ENCODE measurements at regions not wholly inside any gene's neighbourhood (a gene's known extent, or its start where the extent isn't known, plus 50 kb on each side); places are given as distances from the start of the nearest gene placed in this dataset.
"Not testable (repeated sequence)": the region's sequence is repeated elsewhere in the genome, so short reads cannot be mapped to it uniquely, and the experiment has no call there.

GRCh38 chr4:57989430-57989829 lies 879.2 kb upstream of the IGFBP7 start:
- DNase-seq, result no peak

DNA sequence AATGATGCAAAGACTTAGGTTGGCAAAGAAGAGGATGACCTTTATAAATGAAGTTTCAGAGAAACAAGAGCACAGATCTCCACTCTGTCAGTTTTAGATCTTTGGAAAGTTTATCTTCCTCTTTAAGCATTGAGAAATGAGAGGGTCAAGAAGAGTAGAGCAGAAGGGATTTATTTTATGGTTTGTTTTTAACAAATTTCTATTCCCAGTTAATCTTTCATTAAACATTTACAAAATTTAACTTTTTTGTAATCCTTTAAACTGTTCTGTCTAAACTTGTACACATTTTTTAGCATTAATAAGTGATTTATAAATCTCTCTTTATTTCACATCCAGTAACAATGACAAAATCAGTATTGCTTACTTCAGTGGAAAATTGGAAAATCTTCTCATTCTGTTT lies 875.0 kb upstream of the IGFBP7 start:
- DNase-seq, result no peak

- DNase-seq, result no peak
Measured at GRCh38 chr4:57981123-57981522, 870.9 kb upstream of the IGFBP7 start.

DNA sequence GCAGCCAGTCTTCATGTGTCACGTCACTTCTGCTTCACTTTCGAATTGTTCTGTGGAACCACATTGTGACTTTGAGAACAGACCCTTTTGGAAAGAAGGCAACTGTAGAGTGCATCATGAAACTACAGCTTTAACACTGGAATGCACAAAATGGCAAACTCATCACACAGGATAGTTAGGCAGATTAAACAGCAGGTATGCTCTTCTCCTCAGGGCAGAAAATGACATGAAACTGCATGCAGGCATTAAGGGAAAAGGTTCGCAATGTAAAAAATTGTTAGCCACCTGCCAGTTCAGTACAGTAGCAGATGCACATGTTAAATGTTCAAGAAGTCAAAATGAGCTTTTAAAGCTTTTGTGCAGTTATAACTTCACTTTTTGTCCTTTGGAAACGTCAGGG lies 864.6 kb upstream of the IGFBP7 start:
- DNase-seq, result no peak

GRCh38 chr4:57973819-57974218 lies 863.6 kb upstream of the IGFBP7 start:
- DNase-seq, result no peak

- no peak for DNase-seq
Measured at GRCh38 chr4:57971261-57971660, 861.1 kb upstream of the IGFBP7 start.

- no peak for DNase-seq
Measured at GRCh38 chr4:57966987-57967760, 857.0 kb upstream of the IGFBP7 start.

DNA sequence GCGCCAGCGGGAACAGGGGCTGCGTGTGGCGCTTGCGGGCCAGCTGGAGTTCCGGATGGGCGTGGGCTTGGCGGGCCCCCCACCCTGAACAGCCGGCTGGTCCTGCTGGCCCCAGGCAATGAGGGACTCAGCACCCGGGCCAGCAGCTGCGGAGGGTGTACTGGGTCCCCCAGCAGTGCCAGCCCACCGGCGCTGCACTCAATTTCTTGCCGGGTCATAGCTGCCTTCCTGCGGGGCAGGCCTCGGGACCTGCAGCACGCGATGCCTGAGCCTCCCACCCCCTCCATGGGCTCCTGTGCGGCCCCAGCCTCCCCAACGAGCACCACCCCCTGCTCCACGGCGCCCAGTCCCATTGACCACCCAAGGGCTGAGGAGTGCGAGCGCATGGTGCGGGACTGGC lies 855.2 kb upstream of the IGFBP7 start:
- DNase-seq, result not testable (repeated sequence)

- no peak for DNase-seq
Measured at GRCh38 chr4:57945298-57945697, 835.1 kb upstream of the IGFBP7 start.

GRCh38 chr4:57943682-57944081 lies 833.5 kb upstream of the IGFBP7 start:
- no peak for DNase-seq

- DNase-seq, result not testable (repeated sequence)
Measured at GRCh38 chr4:57937326-57937725, 827.1 kb upstream of the IGFBP7 start.

GRCh38 chr4:57926311-57926710 lies 816.1 kb upstream of the IGFBP7 start:
- DNase-seq, result no peak

GRCh38 chr4:57924951-57925350 lies 814.8 kb upstream of the IGFBP7 start:
- no peak for DNase-seq

- DNase-seq, result no peak
Measured at GRCh38 chr4:57916479-57916878, 806.3 kb upstream of the IGFBP7 start.

DNA sequence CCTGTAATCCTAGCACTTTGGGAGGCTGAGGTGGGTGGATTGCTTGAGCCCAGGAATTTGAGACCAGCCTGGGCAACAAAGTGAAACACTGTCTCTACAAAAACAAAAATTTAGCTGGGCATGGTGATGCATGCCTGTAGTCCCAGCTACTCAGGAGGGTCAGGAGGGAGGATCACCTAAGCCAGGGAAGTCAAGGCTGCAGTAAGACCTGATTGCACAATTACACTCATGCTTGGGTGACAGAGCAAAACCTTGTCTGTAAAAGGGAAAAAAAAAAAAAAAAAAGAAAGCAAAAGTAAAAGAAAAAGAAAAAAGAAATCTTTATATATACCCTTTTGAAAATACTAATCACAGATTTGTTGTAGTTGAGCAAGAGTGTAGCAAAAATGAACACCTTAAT lies 801.0 kb upstream of the IGFBP7 start:
- no peak for DNase-seq

- DNase-seq, result no peak
Measured at GRCh38 chr4:57910151-57910550, 800.0 kb upstream of the IGFBP7 start.

DNA sequence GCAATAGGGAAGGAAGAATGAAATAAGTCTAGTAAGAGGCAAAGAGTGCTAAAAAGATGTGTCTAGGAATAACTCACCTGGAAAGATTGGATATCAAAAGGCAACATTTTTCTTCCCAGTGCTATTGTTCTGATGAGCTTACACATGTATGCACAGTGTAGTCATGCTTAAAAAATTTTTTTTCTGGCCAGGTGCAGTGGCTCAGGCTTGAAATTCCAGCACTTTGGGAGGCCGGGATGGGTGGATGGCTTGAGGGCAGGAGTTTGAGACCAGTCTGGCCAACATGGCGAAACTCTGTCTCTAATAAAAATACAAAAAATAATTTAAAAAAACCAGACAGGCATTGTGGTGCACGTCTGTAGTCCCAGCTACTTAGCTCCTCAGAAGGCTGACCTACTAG lies 795.8 kb upstream of the IGFBP7 start:
- no peak for DNase-seq

- DNase-seq, result no peak
Measured at GRCh38 chr4:57877047-57877458, 766.9 kb upstream of the IGFBP7 start.

- DNase-seq, result no peak
Measured at GRCh38 chr4:57875829-57876392, 765.7 kb upstream of the IGFBP7 start.

DNA sequence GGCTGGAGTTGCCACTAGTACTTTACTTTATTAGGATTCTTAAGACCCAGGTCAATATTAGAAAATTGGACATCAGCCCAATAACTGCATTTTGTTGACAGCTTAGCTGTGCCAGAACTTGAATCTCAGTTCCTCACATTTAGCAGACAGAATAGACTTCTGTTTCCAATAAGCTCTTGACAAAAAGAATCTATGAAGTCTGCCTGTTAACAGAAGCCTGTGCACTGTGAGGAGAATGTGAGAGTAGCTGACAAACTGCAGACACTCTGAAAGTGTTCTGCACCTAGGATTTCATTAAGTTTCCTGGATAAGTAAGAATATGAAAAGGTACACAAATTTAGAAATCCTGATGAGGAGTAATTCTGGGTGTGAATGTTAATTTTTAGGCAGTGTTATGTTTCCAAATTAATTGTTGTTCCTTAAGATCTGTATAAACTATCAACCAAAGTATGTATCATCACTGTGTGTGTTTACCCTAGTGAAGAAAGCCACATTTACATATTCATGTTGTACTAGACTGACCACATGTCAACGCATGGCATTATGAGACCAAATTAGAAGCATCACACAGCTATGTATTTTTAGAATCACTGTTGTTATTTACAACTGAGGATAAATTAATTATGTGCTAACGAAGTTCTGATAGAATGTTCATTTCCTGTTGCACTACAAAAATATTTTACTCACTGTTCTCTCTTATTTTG lies 756.4 kb upstream of the IGFBP7 start:
- no peak for DNase-seq

GRCh38 chr4:57865264-57865663 lies 755.1 kb upstream of the IGFBP7 start:
- no peak for DNase-seq

DNA sequence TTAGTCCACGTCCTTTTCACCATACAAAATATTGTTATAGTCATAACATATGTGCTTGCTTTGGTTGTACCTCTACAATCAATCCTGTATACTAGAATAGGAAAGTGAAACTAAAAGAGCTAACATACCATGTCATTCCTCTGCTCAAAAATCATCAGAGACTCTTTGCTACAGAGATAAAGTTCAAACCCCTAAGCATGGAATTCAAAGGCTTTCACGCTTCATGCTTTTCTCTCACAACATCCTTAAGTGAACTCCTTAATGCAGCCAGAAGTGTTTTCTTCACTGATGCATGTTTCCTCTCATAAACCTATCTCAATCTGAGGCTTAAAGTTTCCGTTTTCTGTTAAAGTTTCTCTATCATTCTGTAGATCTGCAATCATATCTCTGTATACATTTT lies 744.6 kb upstream of the IGFBP7 start:
- DNase-seq, result no peak

GRCh38 chr4:57850141-57850540 lies 740.0 kb upstream of the IGFBP7 start:
- DNase-seq, result no peak

DNA sequence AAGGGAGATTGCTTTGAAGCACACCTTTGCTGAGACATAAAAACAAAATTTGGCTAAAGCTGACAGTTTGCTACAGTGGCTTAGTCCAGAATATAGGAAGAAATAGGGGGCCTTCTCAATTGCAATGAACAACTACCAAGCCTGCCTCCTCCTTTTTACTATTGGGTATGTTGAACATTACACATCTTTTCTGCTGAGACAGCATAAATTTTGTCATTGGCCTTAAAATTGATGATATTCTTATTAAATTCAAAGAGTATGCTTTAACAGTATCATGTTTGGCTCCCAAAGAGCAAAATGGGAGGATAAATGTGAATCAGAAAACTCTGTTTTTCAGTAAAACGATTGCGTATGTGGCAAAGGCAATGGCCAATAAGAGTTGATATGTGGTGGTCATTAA lies 721.9 kb upstream of the IGFBP7 start:
- DNase-seq, result no peak

Measured in cortex of kidney (tissue), 1 donor.